HG02973 (cell line): ENCODE measurements at regions not wholly inside any gene's neighbourhood (a gene's known extent, or its start where the extent isn't known, plus 50 kb on each side); places are given as distances from the start of the nearest gene placed in this dataset.
"Not testable (repeated sequence)": the region's sequence is repeated elsewhere in the genome, so short reads cannot be mapped to it uniquely, and the experiment has no call there.

ENCODE experiments used
- ATAC-seq: cut with Tn5 transposase; IDR thresholded peaks from one replicate; pipeline ENCODE4 v1.9.1; 2021; ENCODE audit warnings: moderate library complexity; ENCODE audit not compliant: unreplicated experiment

DNA sequence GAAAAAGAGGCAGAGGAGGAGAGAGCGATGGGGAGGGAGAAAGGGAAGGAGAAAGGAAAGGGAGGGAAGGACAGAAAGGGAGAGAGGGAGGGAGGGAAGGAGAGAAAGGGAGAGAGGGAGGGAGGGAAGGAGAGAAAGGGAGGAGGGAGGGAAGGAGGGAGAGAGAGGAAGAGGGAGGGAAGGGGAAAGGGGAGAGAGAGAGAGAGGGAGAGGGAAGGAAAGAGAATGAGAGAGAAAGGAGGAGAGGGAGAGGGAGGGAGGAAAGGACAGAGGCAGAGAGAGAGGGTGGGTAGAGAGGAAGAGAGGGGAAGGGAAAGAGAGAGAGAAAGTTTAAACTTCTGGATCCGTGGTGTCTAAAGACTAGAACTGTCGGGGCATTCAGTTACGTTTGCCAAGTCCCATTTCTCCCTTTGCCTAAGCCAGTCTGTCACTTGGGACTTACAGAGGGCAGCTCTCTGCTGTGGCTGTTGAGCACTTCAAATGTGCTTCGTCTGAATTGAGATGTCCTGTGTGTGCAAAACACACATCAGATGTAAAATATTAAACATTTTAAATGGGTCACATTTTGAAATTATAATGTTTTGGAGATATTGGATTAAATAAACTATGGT is 62.6 kb downstream of the PLXNA1 start:
- no peak for ATAC-seq

DNA sequence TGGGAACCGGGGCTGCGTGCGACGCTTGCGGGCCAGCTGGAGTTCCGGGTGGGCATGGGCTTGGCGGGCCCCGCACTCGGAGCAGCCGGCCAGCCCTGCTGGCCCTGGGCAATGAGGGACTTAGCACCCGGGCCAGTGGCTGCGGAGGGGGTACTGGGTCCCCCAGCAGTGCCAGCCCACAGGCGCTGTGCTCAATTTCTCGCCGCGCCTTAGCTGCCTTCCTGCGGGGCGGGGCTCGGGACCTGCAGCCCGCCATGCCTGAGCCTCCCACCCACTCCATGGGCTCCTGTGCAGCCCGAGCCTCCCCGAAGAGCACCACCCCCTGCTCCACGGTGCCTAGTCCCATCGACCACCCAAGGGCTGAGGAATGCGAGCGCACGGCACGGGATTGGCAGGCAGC is 63.8 kb downstream of the PLXNA1 start:
- not testable (repeated sequence) for ATAC-seq

- ATAC-seq: no peak
Observed at GRCh38 chr3:127049393-127049792, 66.5 kb downstream of the PLXNA1 start.

- no peak for ATAC-seq
Observed at GRCh38 chr3:127050733-127051132, 67.8 kb downstream of the PLXNA1 start.

GRCh38 chr3:127052121-127052561 is 69.2 kb downstream of the PLXNA1 start:
- no peak for ATAC-seq

DNA sequence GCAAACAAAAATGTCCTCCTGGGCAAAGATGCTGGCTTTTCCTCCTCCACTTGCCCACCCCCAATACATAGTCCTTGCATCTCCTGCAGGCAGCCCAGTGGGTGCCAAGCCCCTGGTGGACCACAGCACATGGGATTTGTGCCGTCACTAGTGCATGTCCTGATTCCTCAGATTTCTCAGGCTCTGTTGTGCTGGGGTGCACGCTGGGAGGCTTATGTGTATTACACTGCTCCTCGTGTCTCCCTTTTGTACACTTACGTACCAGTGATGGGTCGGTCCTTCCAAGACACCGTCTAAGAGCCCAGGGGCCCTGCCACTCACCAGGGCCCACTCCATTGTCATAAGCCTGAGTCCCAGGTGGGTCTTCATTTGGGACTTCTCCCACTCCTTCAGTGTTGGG is 70.1 kb downstream of the PLXNA1 start:
- ATAC-seq: no peak

DNA sequence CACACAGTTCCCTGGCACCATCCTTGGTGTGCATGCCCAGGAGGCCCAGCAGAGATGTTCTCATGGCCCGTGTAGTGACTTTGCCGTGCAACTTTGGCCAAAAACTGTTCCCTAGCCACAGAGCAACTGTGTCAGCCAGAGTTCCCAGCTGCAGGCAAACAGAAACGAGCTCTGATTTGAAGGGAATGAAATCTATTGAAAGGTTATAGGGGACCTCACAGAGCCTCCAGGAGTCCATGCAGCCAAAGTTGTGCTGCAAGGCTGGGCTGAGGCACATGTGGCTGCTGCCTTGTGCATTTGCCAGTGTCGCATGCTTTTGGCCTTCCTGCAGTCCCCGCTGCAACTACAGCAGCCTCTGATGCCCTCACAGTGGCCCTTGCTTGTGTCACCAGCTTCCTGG is 70.5 kb downstream of the PLXNA1 start:
- ATAC-seq: no peak

DNA sequence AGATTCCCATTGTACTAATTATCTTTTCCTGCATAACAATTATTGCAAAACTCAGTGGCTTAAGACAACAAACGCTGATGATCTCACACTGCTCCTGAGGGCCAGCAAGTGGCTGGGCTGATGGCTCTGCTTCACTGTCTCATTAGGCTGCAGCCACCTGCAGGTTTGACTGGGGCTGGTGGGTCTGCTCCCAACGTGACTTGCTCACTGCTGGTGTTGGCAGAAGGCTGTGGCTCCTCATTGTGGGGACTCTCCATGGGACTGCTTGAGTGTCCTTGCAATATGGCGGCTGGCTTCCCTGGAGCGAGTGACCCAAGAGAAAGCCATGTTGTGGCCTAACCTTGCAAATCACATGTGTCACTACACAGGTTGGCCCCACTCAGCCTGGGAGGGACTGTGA is 71.1 kb downstream of the PLXNA1 start:
- ATAC-seq: no peak

DNA sequence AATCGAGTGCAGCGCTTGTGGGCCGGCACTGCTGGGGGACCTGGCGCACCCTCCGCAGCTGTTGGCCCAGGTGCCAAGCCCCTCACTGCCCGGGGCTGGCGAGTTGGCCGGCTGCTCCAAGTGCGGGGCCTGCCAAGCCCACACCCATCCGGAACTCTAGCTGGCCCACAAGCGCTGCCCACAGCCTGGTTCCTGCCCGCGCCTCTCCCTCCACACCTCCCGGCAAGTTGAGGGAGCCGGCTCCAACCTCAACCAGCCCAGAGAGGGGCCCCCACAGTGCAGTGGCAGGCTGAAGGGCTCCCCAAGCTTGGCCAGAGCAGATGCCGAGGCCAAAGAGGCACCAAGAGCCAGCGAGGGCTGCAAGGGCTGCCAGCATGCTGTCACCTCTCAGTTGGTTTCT is 73.4 kb downstream of the PLXNA1 start:
- no peak for ATAC-seq

GRCh38 chr3:127056976-127057375 is 74.1 kb downstream of the PLXNA1 start:
- ATAC-seq: no peak

GRCh38 chr3:127059072-127059471 is 76.2 kb downstream of the PLXNA1 start:
- ATAC-seq: no peak

- ATAC-seq: no peak
Observed at GRCh38 chr3:127061641-127062040, 78.7 kb downstream of the PLXNA1 start.

- ATAC-seq: no peak
Observed at GRCh38 chr3:127062926-127063325, 80.0 kb downstream of the PLXNA1 start.

DNA sequence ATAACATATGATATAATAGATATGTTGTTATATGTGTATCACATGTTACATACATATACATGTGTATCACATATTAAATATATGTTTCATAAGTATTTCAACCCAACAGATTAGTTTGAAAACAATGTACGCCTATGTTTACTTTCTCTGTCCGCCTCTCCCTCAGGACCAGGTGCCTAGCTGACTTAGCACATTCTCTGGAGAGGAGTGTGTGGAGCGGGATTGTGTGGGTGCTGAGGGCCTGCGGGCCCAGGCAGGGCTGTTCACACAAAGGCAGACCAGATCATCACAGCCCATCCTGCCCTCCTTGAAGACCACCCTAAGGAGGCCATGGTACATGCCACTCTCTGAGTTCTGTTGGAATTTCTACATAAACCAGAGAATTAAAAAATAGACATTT is 81.0 kb downstream of the PLXNA1 start:
- no peak for ATAC-seq

DNA sequence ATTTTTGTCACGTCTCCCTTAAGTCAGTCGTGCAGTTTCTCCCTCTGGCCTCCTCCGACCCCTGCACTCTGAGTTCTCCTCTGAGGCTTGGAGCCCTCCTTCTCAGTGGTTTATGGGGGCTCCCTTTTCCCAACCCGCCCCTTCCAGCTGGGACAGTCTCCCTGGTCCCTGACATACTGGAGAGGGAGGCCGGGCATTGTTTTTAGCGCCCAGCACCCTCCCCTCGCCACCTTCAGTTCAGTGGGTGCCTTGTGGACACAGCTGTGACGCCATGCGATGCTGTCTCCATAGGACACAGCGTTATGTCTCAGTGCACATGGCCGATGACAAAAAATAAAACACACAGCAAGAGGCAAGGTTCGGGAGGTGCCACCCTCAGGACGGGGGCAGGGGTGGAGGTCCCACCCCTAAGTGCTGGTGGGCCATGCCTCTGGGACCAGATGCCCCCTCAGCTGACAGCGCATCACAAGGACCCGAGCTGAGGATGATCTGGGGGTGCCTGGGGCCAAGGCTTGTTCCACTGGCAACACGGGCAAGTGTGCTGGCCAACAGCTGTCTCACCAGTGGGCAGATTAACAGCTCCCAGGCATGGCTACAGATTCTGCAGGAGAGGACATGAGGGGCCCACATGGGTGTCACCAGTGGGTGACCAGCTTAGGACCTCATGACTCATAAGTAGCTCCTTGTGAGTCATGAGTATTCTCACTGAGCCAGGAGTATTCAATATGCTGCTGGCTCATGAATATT is 81.6 kb downstream of the PLXNA1 start:
- ATAC-seq: no peak

DNA sequence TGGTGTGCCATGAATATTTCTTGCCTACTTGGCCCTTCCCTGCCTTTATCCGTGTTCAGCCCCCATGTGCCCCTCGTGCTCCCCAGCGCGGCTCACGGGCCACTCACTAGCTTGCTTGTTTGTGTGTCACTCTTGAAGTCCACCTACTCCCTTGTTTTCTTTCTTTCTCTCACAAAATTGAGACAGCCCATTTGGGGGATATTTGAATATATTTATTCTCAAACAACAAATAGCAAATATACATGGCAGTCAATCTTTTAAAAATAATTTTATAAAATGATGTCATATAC is 82.2 kb downstream of the PLXNA1 start:
- no peak for ATAC-seq

- no peak for ATAC-seq
Observed at GRCh38 chr3:127065561-127066290, 82.8 kb downstream of the PLXNA1 start.

GRCh38 chr3:127066635-127067034 is 83.7 kb downstream of the PLXNA1 start:
- no peak for ATAC-seq

DNA sequence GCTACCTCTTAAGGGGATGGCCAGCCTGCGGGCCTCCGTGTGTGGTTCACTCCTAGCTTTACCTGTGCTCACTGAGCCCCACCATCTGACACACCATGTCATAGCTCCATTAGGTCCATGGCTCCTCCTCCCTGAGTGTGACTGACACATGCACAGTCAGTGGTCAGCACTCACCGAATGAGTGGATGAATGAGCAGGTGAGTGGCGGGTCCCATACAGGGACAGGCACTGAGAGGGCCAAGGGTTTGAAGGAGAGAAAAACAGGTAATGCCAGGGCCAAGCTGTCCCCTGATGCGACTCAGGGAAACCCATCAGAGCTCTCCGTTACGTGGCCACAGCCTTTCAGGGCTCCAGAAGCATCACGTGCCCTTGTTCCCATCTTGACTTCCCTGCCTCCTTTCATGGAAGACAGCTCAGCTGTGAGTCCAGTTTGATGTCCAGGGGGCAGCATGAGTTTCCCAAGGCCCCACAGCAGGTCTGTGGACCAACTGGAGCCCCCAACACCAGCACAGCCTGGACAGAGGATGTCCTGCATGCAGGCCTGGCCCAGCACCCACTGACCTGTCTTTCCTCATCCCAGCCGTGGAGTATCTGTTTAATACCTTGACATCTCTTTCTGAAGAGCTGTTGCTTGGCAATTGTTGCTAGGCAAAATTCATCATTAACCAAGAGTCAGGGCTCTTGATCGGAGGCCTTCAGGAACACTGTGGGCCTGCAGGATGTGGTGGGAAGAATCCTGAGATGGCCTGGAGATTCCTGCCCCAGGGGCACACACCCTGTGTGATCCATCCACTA is 84.4 kb downstream of the PLXNA1 start:
- ATAC-seq: no peak

- ATAC-seq: no peak
Observed at GRCh38 chr3:127068111-127068810, 85.3 kb downstream of the PLXNA1 start.

DNA sequence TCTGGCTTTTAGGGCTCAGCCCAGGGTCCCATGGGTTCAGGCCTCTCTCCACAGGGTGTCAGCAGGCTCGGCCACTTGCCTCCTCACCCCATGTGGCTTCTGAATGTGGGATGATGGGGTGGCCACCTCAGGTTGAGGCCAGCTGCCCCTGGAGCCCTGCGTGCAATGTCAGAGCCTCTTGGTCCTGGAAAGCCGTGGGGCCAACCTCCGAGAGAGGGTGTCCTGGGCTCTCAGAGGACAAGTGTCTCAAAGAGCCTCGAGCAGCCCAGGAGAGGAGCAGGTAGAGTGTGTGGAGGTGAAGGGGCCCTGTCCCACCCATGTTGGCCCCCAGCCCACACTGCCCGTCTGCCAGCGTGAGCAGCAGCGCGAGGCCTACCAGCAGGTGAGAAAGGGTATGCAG is 86.0 kb downstream of the PLXNA1 start:
- ATAC-seq: no peak
